A673 (cell line): ENCODE measurements at regions not wholly inside any gene's neighbourhood (a gene's known extent, or its start where the extent isn't known, plus 50 kb on each side); places are given as distances from the start of the nearest gene placed in this dataset.

ENCODE experiments used
- BruUV-seq: library from RNA; stranded (reverse); fragments of 400-500 nt; replicated peaks from 2 replicates; lab custom pipeline; 2021; lab: Mats Ljungman, UMichigan
- CTCF ChIA-PET: fragments of 300-600 bp; sonication (Branson Sonifier 250); formaldehyde crosslinking; loops from one replicate; lab custom pipeline; 2022; ENCODE audit warnings: antibody characterized with exemption; lab: Charles Lee
- POLR2A ChIA-PET: fragments of 300-600 bp; sonication (Branson Sonifier 250); formaldehyde crosslinking; loops from one replicate; lab custom pipeline; 2022; ENCODE audit warnings: antibody characterized with exemption; ENCODE audit not compliant: low non-redundant PET; lab: Charles Lee
- DNase-seq: peaks from one replicate; pipeline ENCODE4 v3.0.0-alpha.2; 2015; ENCODE audit warnings: low spot score
- H3K27ac ChIP-seq: fragments of 200-600 bp; sonication (generic); 2 replicates; pipeline ENCODE4 v1.5.1; 2016; ENCODE audit warnings: mixed run types, low read depth, mild to moderate bottlenecking, mixed read lengths, antibody characterized with exemption, low read length; ENCODE audit not compliant: poor library complexity, severe bottlenecking
- H3K27me3 ChIP-seq: fragments of 200-600 bp; sonication (generic); replicated peaks from 2 replicates; pipeline ENCODE4 v1.6.1; 2017; ENCODE audit warnings: mixed run types, low read depth, mild to moderate bottlenecking, mixed read lengths, antibody characterized with exemption, low read length; ENCODE audit not compliant: insufficient read depth, poor library complexity
- H3K36me3 ChIP-seq: fragments of 200-600 bp; sonication (generic); 2 replicates; pipeline ENCODE4 v1.6.1; 2016; ENCODE audit warnings: mixed run types, mild to moderate bottlenecking, mixed read lengths, antibody characterized with exemption, low read length; ENCODE audit not compliant: insufficient read depth, poor library complexity, severe bottlenecking
- H3K4me1 ChIP-seq: fragments of 200-600 bp; sonication (generic); 2 replicates; pipeline ENCODE4 v1.6.1; 2017; ENCODE audit warnings: mixed run types, mild to moderate bottlenecking, mixed read lengths, antibody characterized with exemption, low read length; ENCODE audit not compliant: insufficient read depth, poor library complexity, severe bottlenecking
- H3K4me3 ChIP-seq: fragments of 200-600 bp; sonication (generic); 2 replicates; pipeline ENCODE4 v1.5.1; 2016; ENCODE audit warnings: low read depth, mixed run types, mild to moderate bottlenecking, mixed read lengths, low read length; ENCODE audit not compliant: poor library complexity, severe bottlenecking
- H3K9me3 ChIP-seq: fragments of 200-600 bp; sonication (generic); 2 replicates; pipeline ENCODE4 v1.6.1; 2016; ENCODE audit warnings: mixed run types, low read depth, mild to moderate bottlenecking, mixed read lengths, antibody characterized with exemption, low read length; ENCODE audit not compliant: poor library complexity, severe bottlenecking
- CTCF ChIP-seq: fragments of 300-800, 200-600 bp; sonication (generic); conservative IDR thresholded peaks from 2 replicates; pipeline ENCODE4 v1.5.1; 2017; ENCODE audit warnings: low read depth, mild to moderate bottlenecking, antibody characterized with exemption, low read length, moderate library complexity, mixed read lengths
- EZH2 ChIP-seq: fragments of 200-600 bp; sonication (generic); IDR thresholded peaks from 2 replicates; pipeline ENCODE4 v1.6.1; 2017; ENCODE audit warnings: borderline replicate concordance, low read depth, mild to moderate bottlenecking, mixed read lengths, antibody characterized with exemption, low read length; ENCODE audit not compliant: poor library complexity, severe bottlenecking
- intact Hi-C: fragments of 100-400 bp; cut with micrococcal nuclease; formaldehyde crosslinking; loops from one replicate; pipeline ENCODE4 v1.10.0; 2022; ENCODE audit not compliant: unreplicated experiment

GRCh38 chr9:106383072-106383471 lies 479.9 kb upstream of the ZNF462 start:
- Histone ChIP-seq H3K4me3 (no peak overlapping the region), H3K9me3 (peaks cover 3% of the 10 kb centered on the region), H3K36me3 (no peaks in the 10 kb centered on the region), H3K27ac (no peak overlapping the region), H3K27me3 (no peaks in the 10 kb centered on the region), H3K4me1 (no peaks in the 10 kb centered on the region)
- POLR2A ChIA-PET, result no interaction called here
- no peak for TF ChIP-seq EZH2
- TF ChIP-seq CTCF, result no peak
- no peak for DNase-seq
- CTCF ChIA-PET, result no interaction called here
- no TSS peak for BruUV-seq
- intact Hi-C loops, result no loop called here

- intact Hi-C loops, result no loop called here
- no peak overlapping the region for H3K4me3 ChIP-seq
- no peaks in the 10 kb centered on the region for H3K4me1 ChIP-seq
- TF ChIP-seq EZH2, result no peak
- no peak for TF ChIP-seq CTCF
- no peak overlapping the region for H3K27ac ChIP-seq
- ChIA-PET CTCF (no interaction called here), POLR2A (no interaction called here)
- no peaks in the 10 kb centered on the region for H3K27me3 ChIP-seq
- DNase-seq, result no peak
- peaks cover 6% of the 10 kb centered on the region for H3K9me3 ChIP-seq
- BruUV-seq, result no TSS peak
- H3K36me3 ChIP-seq, result no peaks in the 10 kb centered on the region
These were observed 475.0 kb upstream of the ZNF462 start for GRCh38 chr9:106387965-106388364.

- no TSS peak for BruUV-seq
- intact Hi-C loops, result no loop called here
- no peak overlapping the region for H3K27ac ChIP-seq
- no peaks in the 10 kb centered on the region for H3K27me3 ChIP-seq
- ChIA-PET POLR2A (no interaction called here), CTCF (no interaction called here)
- no peak for DNase-seq
- no peak overlapping the region for H3K4me3 ChIP-seq
- H3K9me3 ChIP-seq, result peaks cover 11% of the 10 kb centered on the region
- H3K4me1 ChIP-seq, result no peaks in the 10 kb centered on the region
- H3K36me3 ChIP-seq, result no peaks in the 10 kb centered on the region
- TF ChIP-seq EZH2 (no peak), CTCF (no peak)
These were observed 469.7 kb upstream of the ZNF462 start for GRCh38 chr9:106393226-106393625.
